ENCODE measurements at regions not wholly inside any gene's neighbourhood (a gene's known extent, or its start where the extent isn't known, plus 50 kb on each side); places are given as distances from the start of the nearest gene placed in this dataset.

- Mint-ChIP-seq H3K9me3 (ENCODE audit: insufficient read depth) (no peaks in the 10 kb centered on the region), H3K27me3 (ENCODE audit: low read depth) (no peaks in the 10 kb centered on the region), H3K4me1 (ENCODE audit: low read depth) (no peaks in the 10 kb centered on the region), H3K4me3 (no peak overlapping the region), H3K36me3 (ENCODE audit: low read depth) (no peaks in the 10 kb centered on the region), H3K27ac (no peak overlapping the region)
- POLR2A ChIA-PET = no interaction called here
- ATAC-seq (peak; percentile 63), DNase-seq (peak; percentile 64)
- CTCF ChIA-PET = interaction anchor here (0.6 to 2.1 kb wide), 15 partner anchors 8 to 1976 kb away, joined by 3 to 11 read pairs (median 5); no protein-coding TSS in a partner anchor
Observed at GRCh38 chr5:168219515-168220410, 71.7 kb upstream of the WWC1 start.

- DNase-seq (no peak), ATAC-seq (no peak)
- ChIA-PET CTCF (no interaction called here), POLR2A (no interaction called here)
- Mint-ChIP-seq H3K4me1 (ENCODE audit: low read depth) (peaks cover 5% of the 10 kb centered on the region), H3K4me3 (no peak overlapping the region), H3K27ac (no peak overlapping the region), H3K9me3 (ENCODE audit: insufficient read depth) (no peaks in the 10 kb centered on the region), H3K36me3 (ENCODE audit: low read depth) (no peaks in the 10 kb centered on the region), H3K27me3 (ENCODE audit: low read depth) (no peaks in the 10 kb centered on the region)
Observed at GRCh38 chr5:168224085-168224484, 67.4 kb upstream of the WWC1 start.

- ChIA-PET CTCF (no interaction called here), POLR2A (no interaction called here)
- H3K27ac Mint-ChIP-seq = no peak overlapping the region
Observed at GRCh38 chr5:168226012-168226411, 65.4 kb upstream of the WWC1 start.

GRCh38 chr5:168227001-168227400 lies 64.4 kb upstream of the WWC1 start:
- Mint-ChIP-seq H3K27me3 (ENCODE audit: low read depth) (no peaks in the 10 kb centered on the region), H3K36me3 (ENCODE audit: low read depth) (no peaks in the 10 kb centered on the region), H3K27ac (no peak overlapping the region), H3K4me3 (no peak overlapping the region), H3K4me1 (ENCODE audit: low read depth) (peaks cover 5% of the 10 kb centered on the region), H3K9me3 (ENCODE audit: insufficient read depth) (no peaks in the 10 kb centered on the region)
- ATAC-seq (no peak), DNase-seq (no peak)
- CTCF ChIA-PET = no interaction called here
- POLR2A ChIA-PET = no interaction called here

More at GRCh38 chr5:168226012-168226411, 65.4 kb upstream of the WWC1 start:
- peaks cover 5% of the 10 kb centered on the region for H3K4me1 Mint-ChIP-seq (ENCODE audit: low read depth)
- no peak for ATAC-seq
- no peak for DNase-seq
- H3K4me3 Mint-ChIP-seq = no peak overlapping the region
- H3K27me3 Mint-ChIP-seq (ENCODE audit: low read depth) = no peaks in the 10 kb centered on the region
- no peaks in the 10 kb centered on the region for H3K36me3 Mint-ChIP-seq (ENCODE audit: low read depth)
- no peaks in the 10 kb centered on the region for H3K9me3 Mint-ChIP-seq (ENCODE audit: insufficient read depth)

- H3K27me3 Mint-ChIP-seq (ENCODE audit: low read depth) = no peaks in the 10 kb centered on the region
- no peak for ATAC-seq
Observed at GRCh38 chr5:168227973-168228615, 63.4 kb upstream of the WWC1 start.

GRCh38 chr5:168228668-168229067 lies 62.8 kb upstream of the WWC1 start:
- ChIA-PET POLR2A (no interaction called here), CTCF (no interaction called here)
- ATAC-seq = no peak

More at GRCh38 chr5:168227973-168228615, 63.4 kb upstream of the WWC1 start:
- no peak overlapping the region for H3K4me3 Mint-ChIP-seq
- CTCF ChIA-PET = interaction anchor here (1.0 kb wide), 1 partner anchor 8 kb away, joined by 5 read pairs; no protein-coding TSS in a partner anchor
- H3K36me3 Mint-ChIP-seq (ENCODE audit: low read depth) = no peaks in the 10 kb centered on the region
- POLR2A ChIA-PET = no interaction called here
- DNase-seq = peak; percentile 21
- no peaks in the 10 kb centered on the region for H3K9me3 Mint-ChIP-seq (ENCODE audit: insufficient read depth)
- no peak overlapping the region for H3K27ac Mint-ChIP-seq
- peaks cover 5% of the 10 kb centered on the region for H3K4me1 Mint-ChIP-seq (ENCODE audit: low read depth)

GRCh38 chr5:168234133-168234532 lies 57.3 kb upstream of the WWC1 start:
- DNase-seq (no peak), ATAC-seq (no peak)
- ChIA-PET POLR2A (no interaction called here), CTCF (no interaction called here)
- no peaks in the 10 kb centered on the region for H3K4me1 Mint-ChIP-seq (ENCODE audit: low read depth)
- H3K9me3 Mint-ChIP-seq (ENCODE audit: insufficient read depth) = no peaks in the 10 kb centered on the region
- no peaks in the 10 kb centered on the region for H3K27me3 Mint-ChIP-seq (ENCODE audit: low read depth)
- no peaks in the 10 kb centered on the region for H3K36me3 Mint-ChIP-seq (ENCODE audit: low read depth)
- no peak overlapping the region for H3K27ac Mint-ChIP-seq
- no peak overlapping the region for H3K4me3 Mint-ChIP-seq

More at GRCh38 chr5:168228668-168229067, 62.8 kb upstream of the WWC1 start:
- DNase-seq = no peak
- no peaks in the 10 kb centered on the region for H3K27me3 Mint-ChIP-seq (ENCODE audit: low read depth)
- no peaks in the 10 kb centered on the region for H3K36me3 Mint-ChIP-seq (ENCODE audit: low read depth)
- H3K27ac Mint-ChIP-seq = no peak overlapping the region
- H3K4me1 Mint-ChIP-seq (ENCODE audit: low read depth) = peaks cover 5% of the 10 kb centered on the region
- no peak overlapping the region for H3K4me3 Mint-ChIP-seq
- no peaks in the 10 kb centered on the region for H3K9me3 Mint-ChIP-seq (ENCODE audit: insufficient read depth)

GRCh38 chr5:168238463-168238862 lies 53.0 kb upstream of the WWC1 start:
- H3K27ac Mint-ChIP-seq = no peak overlapping the region
- CTCF ChIA-PET = interaction anchor here (1.3 kb wide), 1 partner anchor 19 kb away, joined by 3 read pairs; no protein-coding TSS in a partner anchor
- ATAC-seq (no peak), DNase-seq (no peak)
- POLR2A ChIA-PET = no interaction called here
- H3K4me3 Mint-ChIP-seq = no peak overlapping the region
- H3K9me3 Mint-ChIP-seq (ENCODE audit: insufficient read depth) = no peaks in the 10 kb centered on the region
- no peaks in the 10 kb centered on the region for H3K27me3 Mint-ChIP-seq (ENCODE audit: low read depth)
- no peaks in the 10 kb centered on the region for H3K36me3 Mint-ChIP-seq (ENCODE audit: low read depth)
- no peaks in the 10 kb centered on the region for H3K4me1 Mint-ChIP-seq (ENCODE audit: low read depth)

- Mint-ChIP-seq H3K27me3 (ENCODE audit: low read depth) (no peaks in the 10 kb centered on the region), H3K36me3 (ENCODE audit: low read depth) (no peaks in the 10 kb centered on the region), H3K4me1 (ENCODE audit: low read depth) (no peaks in the 10 kb centered on the region), H3K9me3 (ENCODE audit: insufficient read depth) (no peaks in the 10 kb centered on the region), H3K27ac (no peak overlapping the region), H3K4me3 (no peak overlapping the region)
- ChIA-PET CTCF (interaction anchor here (1.4 kb wide), 1 partner anchor 19 kb away, joined by 5 read pairs; no protein-coding TSS in a partner anchor), POLR2A (interaction anchor here (0.6 kb wide), 1 partner anchor 130 kb away, joined by 4 read pairs; no protein-coding TSS in a partner anchor)
- ATAC-seq = no peak
- DNase-seq = no peak
Observed at GRCh38 chr5:168239325-168239724, 52.1 kb upstream of the WWC1 start.

Data from activated CD8-positive, alpha-beta T cell treated with anti-CD3 and anti-CD28 coated beads, Interleukin-2, amount 10 ng/mL, durations not matched to agents 7 days and 5 days (primary cell).